RWPE2 (cell line): ENCODE measurements at regions not wholly inside any gene's neighbourhood (a gene's known extent, or its start where the extent isn't known, plus 50 kb on each side); places are given as distances from the start of the nearest gene placed in this dataset.

Experiments
- ATAC-seq: fragments of 200-7000 bp; cut with Tn5 transposase; 3 replicates; pipeline ENCODE4 v1.9.1; 2021; ENCODE audit warnings: low read depth
- DNase-seq: peaks from one replicate; pipeline ENCODE4 v3.0.0-alpha.2; 2020; ENCODE audit warnings: low spot score
- H3K27ac ChIP-seq: fragments of 450-650 bp; 2 replicates; pipeline ENCODE4 v1.5.1; 2017; ENCODE audit warnings: mild to moderate bottlenecking; ENCODE audit not compliant: poor library complexity, severe bottlenecking
- H3K27me3 ChIP-seq: fragments of 250-450 bp; sonication (Bioruptor Pico); 2 replicates; pipeline ENCODE4 v1.5.1; 2021; ENCODE audit warnings: mild to moderate bottlenecking, moderate library complexity; ENCODE audit not compliant: insufficient read depth, poor library complexity, severe bottlenecking
- H3K36me3 ChIP-seq: fragments of 250-450 bp; sonication (Bioruptor Pico); 2 replicates; pipeline ENCODE4 v1.5.1; 2020; ENCODE audit warnings: low read depth, mild to moderate bottlenecking, moderate library complexity
- H3K4me1 ChIP-seq: fragments of 250-450 bp; sonication (Bioruptor Pico); 2 replicates; pipeline ENCODE4 v1.5.1; 2021; ENCODE audit warnings: mild to moderate bottlenecking, moderate library complexity; ENCODE audit not compliant: insufficient read depth, poor library complexity, severe bottlenecking
- H3K4me3 ChIP-seq: fragments of 250-450 bp; sonication (Bioruptor Pico); 2 replicates; pipeline ENCODE4 v1.5.1; 2021; ENCODE audit warnings: mild to moderate bottlenecking, moderate library complexity; ENCODE audit not compliant: severe bottlenecking
- H3K9me3 ChIP-seq: fragments of 250-450 bp; sonication (Bioruptor Pico); 2 replicates; pipeline ENCODE4 v1.5.1; 2021; ENCODE audit warnings: mild to moderate bottlenecking, moderate library complexity; ENCODE audit not compliant: severe bottlenecking
- TF ChIP-seq, protein P1 (sequence below): fragments of 450-650 bp; IDR thresholded peaks from one replicate; pipeline ENCODE4 v1.5.1; 2017; ENCODE audit warnings: mild to moderate bottlenecking, moderate library complexity; ENCODE audit not compliant: poor library complexity, severe bottlenecking

DNA sequence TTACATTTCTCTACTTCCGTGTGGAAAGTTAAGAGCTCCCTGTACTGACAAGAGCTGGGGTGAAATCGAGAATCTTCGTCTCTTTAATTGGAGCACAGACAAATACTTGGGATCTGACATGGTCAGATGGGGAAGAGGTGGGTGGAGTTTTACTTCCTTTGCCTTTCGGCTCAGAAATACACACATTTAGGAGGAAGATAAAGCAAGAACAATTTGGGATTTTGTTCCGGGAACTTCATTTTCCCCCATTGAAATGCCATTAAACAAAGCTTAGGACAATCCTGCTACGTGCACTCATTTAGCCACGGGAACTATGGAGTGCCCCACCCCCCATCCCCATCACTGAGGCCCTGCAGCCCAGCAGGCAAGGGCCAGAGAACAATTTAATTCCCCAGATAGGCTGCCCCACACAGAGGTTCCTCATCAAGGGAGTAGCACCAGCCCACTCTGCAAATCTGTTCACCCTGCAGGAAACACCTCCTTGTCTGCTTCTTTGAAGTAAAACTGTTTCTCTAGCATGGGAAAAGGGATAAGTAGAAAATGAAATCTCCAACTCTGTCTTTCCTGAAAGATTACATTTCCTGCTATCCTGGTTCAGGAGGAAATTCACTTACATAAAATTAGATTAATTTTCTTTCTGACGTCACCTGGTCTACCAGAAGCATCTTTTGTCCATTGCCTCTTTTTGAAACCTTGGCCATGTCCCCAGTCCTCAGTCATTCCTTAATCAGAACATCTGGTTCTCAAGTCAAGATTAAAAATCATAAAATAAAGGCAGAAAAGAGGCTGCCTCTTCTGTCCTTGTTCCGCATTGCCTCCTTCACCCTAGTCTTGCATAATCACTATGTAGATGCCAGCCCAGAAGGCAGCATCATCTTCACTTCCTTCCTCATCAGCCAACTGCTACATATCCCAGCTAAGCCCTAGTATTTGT lies 206.4 kb downstream of the ENC1 start:
- H3K36me3 ChIP-seq = no peaks in the 10 kb centered on the region
- no peaks in the 10 kb centered on the region for H3K9me3 ChIP-seq
- peak overlapping the region; percentile 79 for H3K27ac ChIP-seq
- no peak overlapping the region for H3K4me3 ChIP-seq
- TF ChIP-seq, protein P1, sequence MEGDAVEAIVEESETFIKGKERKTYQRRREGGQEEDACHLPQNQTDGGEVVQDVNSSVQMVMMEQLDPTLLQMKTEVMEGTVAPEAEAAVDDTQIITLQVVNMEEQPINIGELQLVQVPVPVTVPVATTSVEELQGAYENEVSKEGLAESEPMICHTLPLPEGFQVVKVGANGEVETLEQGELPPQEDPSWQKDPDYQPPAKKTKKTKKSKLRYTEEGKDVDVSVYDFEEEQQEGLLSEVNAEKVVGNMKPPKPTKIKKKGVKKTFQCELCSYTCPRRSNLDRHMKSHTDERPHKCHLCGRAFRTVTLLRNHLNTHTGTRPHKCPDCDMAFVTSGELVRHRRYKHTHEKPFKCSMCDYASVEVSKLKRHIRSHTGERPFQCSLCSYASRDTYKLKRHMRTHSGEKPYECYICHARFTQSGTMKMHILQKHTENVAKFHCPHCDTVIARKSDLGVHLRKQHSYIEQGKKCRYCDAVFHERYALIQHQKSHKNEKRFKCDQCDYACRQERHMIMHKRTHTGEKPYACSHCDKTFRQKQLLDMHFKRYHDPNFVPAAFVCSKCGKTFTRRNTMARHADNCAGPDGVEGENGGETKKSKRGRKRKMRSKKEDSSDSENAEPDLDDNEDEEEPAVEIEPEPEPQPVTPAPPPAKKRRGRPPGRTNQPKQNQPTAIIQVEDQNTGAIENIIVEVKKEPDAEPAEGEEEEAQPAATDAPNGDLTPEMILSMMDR = no peak
- H3K27me3 ChIP-seq = no peaks in the 10 kb centered on the region
- H3K4me1 ChIP-seq = peaks cover 21% of the 10 kb centered on the region
- no peak for DNase-seq
- ATAC-seq = peak; percentile 51

DNA sequence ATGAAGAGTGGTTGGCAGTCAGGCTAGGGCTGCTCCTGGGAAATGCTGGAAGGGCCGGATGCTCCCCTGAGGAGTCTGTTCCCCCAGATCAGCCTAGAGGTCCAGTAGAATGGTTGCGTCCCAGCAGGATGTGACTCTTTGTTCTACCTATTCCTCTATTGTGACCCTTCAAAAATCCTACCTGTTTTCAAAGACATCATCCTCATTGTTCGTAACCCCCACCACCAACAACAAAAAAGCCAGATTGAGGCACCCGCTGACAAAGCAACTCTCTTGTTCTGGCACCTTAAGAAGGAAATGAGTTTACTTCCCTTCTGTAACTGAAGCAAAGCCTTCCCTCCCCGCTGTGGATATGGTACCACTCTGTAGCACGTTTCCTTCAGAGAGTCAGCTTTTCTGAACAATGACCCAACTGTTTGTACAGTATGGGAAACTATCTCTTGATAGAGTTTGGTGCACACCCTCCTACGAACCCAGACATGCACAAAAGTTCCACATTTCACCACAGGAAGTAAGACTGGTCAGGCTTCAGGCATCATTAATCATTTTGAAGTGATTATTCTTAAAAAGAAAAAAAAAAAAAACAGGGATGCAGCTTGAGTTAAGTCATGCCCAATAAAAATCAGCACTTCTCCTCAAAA lies 207.2 kb downstream of the ENC1 start:
- Histone ChIP-seq H3K4me1 (peaks cover 27% of the 10 kb centered on the region), H3K36me3 (no peaks in the 10 kb centered on the region), H3K27ac (peak overlapping the region; percentile 79), H3K9me3 (no peaks in the 10 kb centered on the region), H3K27me3 (no peaks in the 10 kb centered on the region), H3K4me3 (no peak overlapping the region)
- peak; percentile 99 for ATAC-seq
- TF ChIP-seq, protein P1 = no peak
- no peak for DNase-seq

DNA sequence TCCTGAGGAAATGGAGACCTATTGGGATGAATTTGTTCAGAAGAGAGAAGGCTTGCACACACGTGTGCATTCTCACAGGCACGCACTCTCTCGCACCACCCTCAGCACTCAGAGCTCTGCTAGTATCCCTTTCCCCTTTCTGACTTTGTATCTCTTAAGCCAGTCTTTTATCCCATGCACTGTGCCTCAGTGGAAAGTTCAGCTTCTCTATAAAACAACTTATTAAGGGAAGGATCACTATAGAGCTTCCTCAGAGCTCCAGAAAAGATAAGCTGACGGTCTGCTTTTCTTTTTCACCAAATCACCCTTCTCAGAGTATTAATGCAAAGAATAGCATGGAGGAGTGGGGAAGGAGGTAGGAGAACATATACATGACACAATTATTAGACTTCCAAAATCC lies 207.8 kb downstream of the ENC1 start:
- H3K36me3 ChIP-seq = no peaks in the 10 kb centered on the region
- H3K4me3 ChIP-seq = no peak overlapping the region
- ATAC-seq (no peak), DNase-seq (no peak)
- no peaks in the 10 kb centered on the region for H3K27me3 ChIP-seq
- no peaks in the 10 kb centered on the region for H3K9me3 ChIP-seq
- peaks cover 28% of the 10 kb centered on the region for H3K4me1 ChIP-seq
- TF ChIP-seq, protein P1 = no peak
- peak overlapping the region; percentile 79 for H3K27ac ChIP-seq

DNA sequence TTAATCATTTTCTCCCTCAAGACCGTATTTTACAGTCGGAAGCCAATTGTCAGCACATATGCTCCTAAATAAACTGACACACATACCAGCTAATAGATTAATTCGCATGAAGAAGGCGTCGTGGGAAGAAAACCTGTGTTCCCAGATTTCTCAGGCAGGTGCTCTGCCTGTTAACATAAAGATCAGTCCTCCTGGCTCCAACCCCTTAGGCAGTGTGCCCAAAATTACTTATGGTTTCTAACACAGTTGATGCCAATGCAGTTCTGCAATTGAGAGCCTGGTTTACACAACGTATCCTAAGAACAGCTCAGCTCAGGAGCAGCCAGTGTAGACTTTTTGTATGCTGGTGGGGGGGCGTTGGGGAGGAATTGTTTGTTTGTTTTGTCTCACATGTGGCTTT lies 208.3 kb downstream of the ENC1 start:
- Histone ChIP-seq H3K27ac (no peak overlapping the region), H3K36me3 (no peaks in the 10 kb centered on the region), H3K4me1 (peaks cover 28% of the 10 kb centered on the region), H3K27me3 (no peaks in the 10 kb centered on the region), H3K4me3 (no peak overlapping the region), H3K9me3 (no peaks in the 10 kb centered on the region)
- no peak for ATAC-seq
- no peak for DNase-seq
- TF ChIP-seq, protein P1 = no peak
